DOHH2 (cell line): ENCODE measurements at regions not wholly inside any gene's neighbourhood (a gene's known extent, or its start where the extent isn't known, plus 50 kb on each side); places are given as distances from the start of the nearest gene placed in this dataset.

Source experiments
- H3F3A ChIP-seq: fragments of 200-600 bp; sonication (generic), shearing (Covaris generic); 2 replicates; pipeline ENCODE4 v1.6.0; 2016; ENCODE audit warnings: antibody characterized with exemption, mild to moderate bottlenecking; ENCODE audit not compliant: control insufficient read depth, insufficient read depth
- H3K27ac ChIP-seq: fragments of 200-600 bp; sonication (generic); 2 replicates; pipeline ENCODE4 v1.5.1; 2014; ENCODE audit warnings: low read depth, mild to moderate bottlenecking, low read length, moderate library complexity
- H3K27me3 ChIP-seq: fragments of 200-600 bp; sonication (generic); 2 replicates; pipeline ENCODE4 v1.6.1; 2014; ENCODE audit warnings: mild to moderate bottlenecking, low read length, mixed read lengths; ENCODE audit not compliant: control insufficient read depth
- H3K36me3 ChIP-seq: fragments of 200-600 bp; sonication (generic); 2 replicates; pipeline ENCODE4 v1.6.1; 2014; ENCODE audit warnings: mild to moderate bottlenecking, low read length, moderate library complexity, mixed read lengths; ENCODE audit not compliant: control insufficient read depth
- H3K4me1 ChIP-seq: fragments of 200-600 bp; sonication (generic); 2 replicates; pipeline ENCODE4 v1.6.1; 2014; ENCODE audit warnings: mild to moderate bottlenecking, low read length, mixed read lengths; ENCODE audit not compliant: control insufficient read depth
- H3K4me2 ChIP-seq: fragments of 200-600 bp; sonication (generic); 2 replicates; pipeline ENCODE4 v1.6.0; 2014; ENCODE audit warnings: mild to moderate bottlenecking, low read length, moderate library complexity
- H3K4me3 ChIP-seq: fragments of 200-600 bp; sonication (generic); 2 replicates; pipeline ENCODE4 v1.5.1; 2014; ENCODE audit warnings: mild to moderate bottlenecking, low read length, mixed read lengths
- H3K79me2 ChIP-seq: fragments of 200-600 bp; sonication (generic); 2 replicates; pipeline ENCODE4 v1.6.1; 2014; ENCODE audit warnings: mild to moderate bottlenecking, low read length, mixed read lengths; ENCODE audit not compliant: control insufficient read depth
- H3K9me2 ChIP-seq: fragments of 200-600 bp; sonication (generic); replicated peaks from 2 replicates; pipeline ENCODE4 v1.6.1; 2014; ENCODE audit warnings: mild to moderate bottlenecking, low read length, mixed read lengths; ENCODE audit not compliant: control insufficient read depth
- H3K9me3 ChIP-seq: fragments of 200-600 bp; sonication (generic); 2 replicates; pipeline ENCODE4 v1.6.1; 2014; ENCODE audit warnings: antibody characterized with exemption, low read length, mixed read lengths; ENCODE audit not compliant: control insufficient read depth, insufficient read depth
- H4K20me1 ChIP-seq: fragments of 200-600 bp; sonication (generic); 2 replicates; pipeline ENCODE4 v1.6.0; 2014; ENCODE audit warnings: low read depth, mild to moderate bottlenecking, antibody characterized with exemption, low read length, moderate library complexity; ENCODE audit not compliant: control insufficient read depth, insufficient read depth
- CTCF ChIP-seq: fragments of 200-600 bp; sonication (generic); IDR thresholded peaks from one replicate; pipeline ENCODE4 v1.5.1; 2014; ENCODE audit warnings: antibody characterized with exemption, mild to moderate bottlenecking, low read depth, low read length; ENCODE audit not compliant: poor library complexity, severe bottlenecking
- EZH2phosphoT487 ChIP-seq: fragments of 200-600 bp; sonication (generic); IDR thresholded peaks from 2 replicates; pipeline ENCODE4 v1.6.1; 2017; ENCODE audit warnings: borderline replicate concordance, mild to moderate bottlenecking, antibody characterized with exemption, low read length, moderate library complexity, mixed read lengths

GRCh38 chr3:99041747-99042146 lies 140.3 kb upstream of the DCBLD2 start:
- Histone ChIP-seq H3K27ac (no peak overlapping the region), H3K9me3 (no peaks in the 10 kb centered on the region), H3K9me2 (no peaks in the 10 kb centered on the region), H3K79me2 (no peaks in the 10 kb centered on the region), H3K4me2 (no peak overlapping the region), H3K4me1 (no peaks in the 10 kb centered on the region), H3F3A (no peaks in the 10 kb centered on the region), H3K36me3 (no peaks in the 10 kb centered on the region), H4K20me1 (no peaks in the 10 kb centered on the region), H3K4me3 (no peak overlapping the region), H3K27me3 (no peaks in the 10 kb centered on the region)
- TF ChIP-seq EZH2phosphoT487 (no peak), CTCF (no peak)

GRCh38 chr3:99031778-99032177 lies 130.3 kb upstream of the DCBLD2 start:
- TF ChIP-seq EZH2phosphoT487 (no peak), CTCF (no peak)
- H3K36me3 ChIP-seq = no peaks in the 10 kb centered on the region

GRCh38 chr3:99023590-99024192 lies 122.2 kb upstream of the DCBLD2 start:
- Histone ChIP-seq H3K9me2 (no peaks in the 10 kb centered on the region), H3K4me2 (no peak overlapping the region), H3K27me3 (no peaks in the 10 kb centered on the region), H3K36me3 (no peaks in the 10 kb centered on the region), H3K4me1 (peaks cover 8% of the 10 kb centered on the region), H3F3A (peaks cover 2% of the 10 kb centered on the region; the same call in 1 of the 2 replicates), H3K4me3 (no peak overlapping the region), H4K20me1 (no peaks in the 10 kb centered on the region), H3K27ac (no peak overlapping the region), H3K79me2 (no peaks in the 10 kb centered on the region), H3K9me3 (no peaks in the 10 kb centered on the region)
- TF ChIP-seq EZH2phosphoT487 (no peak), CTCF (peak; percentile 71)

More at GRCh38 chr3:99031778-99032177, 130.3 kb upstream of the DCBLD2 start:
- H3K79me2 ChIP-seq = no peaks in the 10 kb centered on the region
- H3K9me3 ChIP-seq = no peaks in the 10 kb centered on the region
- H3K4me2 ChIP-seq = no peak overlapping the region
- no peak overlapping the region for H3K27ac ChIP-seq
- H4K20me1 ChIP-seq = no peaks in the 10 kb centered on the region
- H3K4me1 ChIP-seq = no peaks in the 10 kb centered on the region
- no peaks in the 10 kb centered on the region for H3K27me3 ChIP-seq
- H3K9me2 ChIP-seq = no peaks in the 10 kb centered on the region
- no peak overlapping the region for H3K4me3 ChIP-seq
- no peaks in the 10 kb centered on the region for H3F3A ChIP-seq
